Heart left ventricle (tissue), 13 donors: ENCODE measurements at regions not wholly inside any gene's neighbourhood (a gene's known extent, or its start where the extent isn't known, plus 50 kb on each side); places are given as distances from the start of the nearest gene placed in this dataset.

Experiments used
- POLR2A ChIP-seq, 2 donors: fragments of 450-650 bp; IDR thresholded peaks; one replicate each; pipeline ENCODE4 v1.6.1; 2017; ENCODE audit warnings: antibody characterized with exemption in 2 of 2, mild to moderate bottlenecking in 2 of 2, moderate library complexity in 2 of 2
- TF ChIP-seq, protein P1 (sequence below), 12 donors: fragments of 200-600 bp; sonication (generic) in 4 of 12; IDR thresholded peaks; one replicate each; pipeline versions ENCODE4 v1.5.0 to v1.8.0; 2018 to 2022; ENCODE audit warnings: antibody characterized with exemption in 12 of 12, mild to moderate bottlenecking in 5 of 12
- donor health status: ischemic (EF 13 %, LVEDD 7.1; RV severe dilation, severe dysfunction).
- donor health status: DM: no; HTN: yes; CAD: no.
- donor health status: DM: no; HTN: no; CAD: no.
- donor health status: ischemic (EF 25% LVEDD 6.9; RV normal size, moderate dysfunction).
- donor health status: ischemic (EF 25% LVEDD 5.7; RV mildly dilated, moderate dysfunction).
- donor health status: ischemic (EF 35%, LVEDD 5.7; RV mildly dilated, moderate dysfunction).
- donor health status: nonischemic (EF 11% LVEDD 7.7; RV severe dilation, severe dysfunction).
- donor health status: DM: yes; HTN: yes; CAD: no.
- donor health status: PGD.
- donor health status: ischemic (EF 29% LVEDD 5.4; RV normal size, mild dysfunction).
- donor health status: nonischemic (EF 23%, LVEDD 6.1; RV moderate dilation, normal function).

DNA sequence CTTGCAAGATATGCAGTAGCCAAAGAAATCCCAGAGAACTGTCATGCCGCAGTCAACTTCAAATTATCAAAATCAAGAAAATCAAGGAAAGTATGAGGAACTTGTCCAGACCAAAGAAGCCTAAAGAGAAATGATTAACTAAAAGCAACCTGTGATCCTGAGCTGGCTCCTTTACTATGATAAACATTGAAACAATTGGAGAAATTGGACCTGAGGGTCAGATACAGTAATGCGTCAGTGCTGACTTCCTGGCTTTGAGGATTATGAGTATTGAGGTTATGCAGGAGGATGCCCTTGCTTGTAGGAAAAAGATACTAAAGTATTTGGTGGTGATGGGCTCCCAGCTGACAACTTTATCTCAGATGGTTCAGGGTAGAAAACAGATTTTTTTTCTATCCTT lies 324.7 kb upstream of the AKR1E2 start:
- TF ChIP-seq POLR2A (IDR thresholded peaks at IDR 0.05) = no peak
- TF ChIP-seq, protein P1, sequence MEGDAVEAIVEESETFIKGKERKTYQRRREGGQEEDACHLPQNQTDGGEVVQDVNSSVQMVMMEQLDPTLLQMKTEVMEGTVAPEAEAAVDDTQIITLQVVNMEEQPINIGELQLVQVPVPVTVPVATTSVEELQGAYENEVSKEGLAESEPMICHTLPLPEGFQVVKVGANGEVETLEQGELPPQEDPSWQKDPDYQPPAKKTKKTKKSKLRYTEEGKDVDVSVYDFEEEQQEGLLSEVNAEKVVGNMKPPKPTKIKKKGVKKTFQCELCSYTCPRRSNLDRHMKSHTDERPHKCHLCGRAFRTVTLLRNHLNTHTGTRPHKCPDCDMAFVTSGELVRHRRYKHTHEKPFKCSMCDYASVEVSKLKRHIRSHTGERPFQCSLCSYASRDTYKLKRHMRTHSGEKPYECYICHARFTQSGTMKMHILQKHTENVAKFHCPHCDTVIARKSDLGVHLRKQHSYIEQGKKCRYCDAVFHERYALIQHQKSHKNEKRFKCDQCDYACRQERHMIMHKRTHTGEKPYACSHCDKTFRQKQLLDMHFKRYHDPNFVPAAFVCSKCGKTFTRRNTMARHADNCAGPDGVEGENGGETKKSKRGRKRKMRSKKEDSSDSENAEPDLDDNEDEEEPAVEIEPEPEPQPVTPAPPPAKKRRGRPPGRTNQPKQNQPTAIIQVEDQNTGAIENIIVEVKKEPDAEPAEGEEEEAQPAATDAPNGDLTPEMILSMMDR (IDR thresholded peaks at IDR 0.05) = no peak
